GM12878 (cell line): ENCODE measurements at regions not wholly inside any gene's neighbourhood (a gene's known extent, or its start where the extent isn't known, plus 50 kb on each side); places are given as distances from the start of the nearest gene placed in this dataset.

ENCODE experiments used
- ATAC-seq: fragments of 200-7000 bp; cut with Tn5 transposase; 3 replicates; pipeline ENCODE4 v1.9.1; 2020; ENCODE audit warnings: mild to moderate bottlenecking, moderate library complexity
- BruUV-seq: library from RNA; stranded (reverse); fragments of 400-500 nt; replicated peaks from 2 replicates; lab custom pipeline; 2021; lab: Mats Ljungman, UMichigan
- CTCF ChIA-PET: fragments of 300-600 bp; sonication (Branson Sonifier 250); formaldehyde crosslinking; extraction: SDS; loops from one replicate; lab custom pipeline; 2021; ENCODE audit warnings: inconsistent platforms; lab: Yijun Ruan, JAX
- POLR2A ChIA-PET: fragments of 350-600 bp; formaldehyde crosslinking; extraction: SDS; loops from one replicate; lab custom pipeline; 2021; ENCODE audit warnings: inconsistent platforms; lab: Charles Lee
- RAD21 ChIA-PET: fragments of 300-600 bp; sonication (Branson Sonifier 250); formaldehyde crosslinking; loops from one replicate; lab custom pipeline; 2023; ENCODE audit warnings: antibody characterized with exemption; ENCODE audit not compliant: unreplicated experiment; lab: Charles Lee
- SMC1A ChIA-PET: fragments of 300-600 bp; sonication (Branson Sonifier 250); formaldehyde crosslinking; loops from one replicate; lab custom pipeline; 2023; ENCODE audit not compliant: unreplicated experiment, uncharacterized antibody; lab: Charles Lee
- DNase-seq: peaks from one replicate; pipeline ENCODE4 v3.0.0-alpha.2; 2011; ENCODE audit warnings: low read depth, low spot score
- FAIRE-seq: peaks from 3 replicates; lab custom pipeline; 2011; peaks lifted over from hg19 to GRCh38; lab: Jason Lieb, UNC
- H2AFZ ChIP-seq: 2 replicates; pipeline ENCODE4 v1.6.0; 2011; ENCODE audit warnings: low read depth, low read length, control low read depth; ENCODE audit not compliant: control insufficient read depth
- H3K27ac ChIP-seq: 2 replicates; pipeline ENCODE4 v1.5.1; 2011; ENCODE audit warnings: control low read depth; ENCODE audit not compliant: control insufficient read depth, insufficient read depth
- H3K27me3 ChIP-seq, 2 experiments: replicated peaks in 1 of 2; 2 replicates each; pipeline versions ENCODE4 v1.6.0 to v1.6.1; 2011; ENCODE audit warnings: low read length in 1 of 2; ENCODE audit not compliant: control insufficient read depth in 2 of 2, insufficient read depth in 2 of 2
- H3K36me3 ChIP-seq, 2 experiments: 2 replicates each; pipeline ENCODE4 v1.5.1; 2011; ENCODE audit warnings: low read length in 1 of 2; ENCODE audit not compliant: control insufficient read depth in 2 of 2, insufficient read depth in 2 of 2
- H3K4me1 ChIP-seq: 2 replicates; pipeline ENCODE4 v1.6.1; 2011; ENCODE audit warnings: mild to moderate bottlenecking, low read length, moderate library complexity, mixed read lengths; ENCODE audit not compliant: control insufficient read depth, insufficient read depth
- H3K4me2 ChIP-seq: 2 replicates; pipeline ENCODE4 v1.6.0; 2011; ENCODE audit warnings: control low read depth; ENCODE audit not compliant: control insufficient read depth, insufficient read depth
- H3K4me3 ChIP-seq: fragments of 200-600 bp; sonication (generic); 2 replicates; pipeline ENCODE4 v1.5.1; 2016
- H3K79me2 ChIP-seq: 2 replicates; pipeline ENCODE4 v1.6.0; 2011; ENCODE audit warnings: low read length; ENCODE audit not compliant: control insufficient read depth, insufficient read depth
- H3K9ac ChIP-seq: 2 replicates; pipeline ENCODE4 v1.8.0; 2011; ENCODE audit warnings: low read length, control low read depth, mixed read lengths; ENCODE audit not compliant: control insufficient read depth, insufficient read depth
- H3K9me3 ChIP-seq: replicated peaks from 3 replicates; pipeline ENCODE4 v1.5.1; 2011; ENCODE audit warnings: mild to moderate bottlenecking, low read length; ENCODE audit not compliant: control insufficient read depth, insufficient read depth
- H4K20me1 ChIP-seq: 2 replicates; pipeline ENCODE4 v1.6.0; 2011; ENCODE audit not compliant: control insufficient read depth, insufficient read depth
- E2F4 ChIP-seq: IDR thresholded peaks from 2 replicates; pipeline ENCODE4 v1.6.1; 2012; ENCODE audit warnings: low read depth, low read length, improper control_type of control experiment
- EED ChIP-seq: sonication (generic); IDR thresholded peaks from 2 replicates; pipeline ENCODE4 v1.6.1; 2016; ENCODE audit warnings: antibody characterized with exemption, low read depth
- GABPA ChIP-seq: IDR thresholded peaks from 2 replicates; pipeline ENCODE4 v1.6.1; 2014; ENCODE audit warnings: antibody characterized with exemption, low read depth, mild to moderate bottlenecking, inconsistent platforms
- IKZF1 ChIP-seq: fragments of 450-650 bp; conservative IDR thresholded peaks from 2 replicates; pipeline ENCODE4 v1.6.1; 2017; ENCODE audit warnings: antibody characterized with exemption, mild to moderate bottlenecking
- IKZF2 ChIP-seq, 2 experiments: fragments of 450-650 bp; IDR thresholded peaks; 2 replicates each; pipeline ENCODE4 v1.6.1; 2017; ENCODE audit warnings: mild to moderate bottlenecking in 2 of 2, moderate library complexity in 2 of 2
- KDM1A ChIP-seq: fragments of 200-600 bp; sonication (generic); IDR thresholded peaks from 2 replicates; pipeline ENCODE4 v1.6.1; 2016; ENCODE audit warnings: borderline replicate concordance
- PAX5 ChIP-seq: IDR thresholded peaks from 2 replicates; pipeline ENCODE4 v1.6.1; 2011; ENCODE audit warnings: low read depth, low read length, borderline replicate concordance
- PML ChIP-seq: IDR thresholded peaks from 2 replicates; pipeline ENCODE4 v1.6.1; 2012; ENCODE audit warnings: low read length, inconsistent platforms
- RB1 ChIP-seq: fragments of 450-650 bp; formaldehyde crosslinking; IDR thresholded peaks from 2 replicates; pipeline ENCODE4 v1.6.1; 2017; ENCODE audit warnings: mild to moderate bottlenecking, borderline replicate concordance
- WGBS: methylation state at CpG from one replicate; pipeline ENCODE4 v1.1.6; 2016; ENCODE audit warnings: low lambda C conversion rate; ENCODE audit not compliant: insufficient replicate concordance, insufficient coverage; ENCODE audit errors: missing lambda C conversion rate; 5-methylcytosine and 5-hydroxymethylcytosine counted together
- in situ Hi-C: fragments of 300-500 bp; cut with MboI; formaldehyde crosslinking; loops from 9 replicates; pipeline ENCODE4 v1.14.3; 2018; ENCODE audit warnings: mixed read lengths
- intact Hi-C: fragments of 100-400 bp; cut with micrococcal nuclease; formaldehyde crosslinking; loops from one replicate; pipeline ENCODE4 v1.14.2; 2022; ENCODE audit not compliant: unreplicated experiment

DNA sequence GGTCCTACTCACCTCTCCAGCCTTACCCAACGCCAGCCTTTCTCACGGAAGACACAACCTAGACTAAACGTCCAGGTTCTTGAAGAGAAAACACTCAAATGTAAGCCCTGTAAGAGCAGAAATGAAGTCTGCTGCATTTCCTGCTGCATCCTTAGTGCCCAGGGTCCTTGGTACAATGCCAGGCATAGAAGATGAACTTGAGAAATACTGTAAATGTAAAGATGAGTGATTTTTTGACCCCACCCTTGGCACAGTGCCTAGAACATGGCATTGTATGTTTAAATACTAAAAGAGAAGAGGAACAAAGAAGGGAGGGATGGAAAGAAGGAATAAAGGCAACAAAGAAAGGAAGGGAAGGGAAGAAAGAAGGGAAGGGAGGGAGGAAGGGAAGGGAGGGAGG lies 514.6 kb downstream of the MED13L start:
- H3K27me3 ChIP-seq, result no peaks in the 10 kb centered on the region
- H3K9me3 ChIP-seq, result no peaks in the 10 kb centered on the region
- POLR2A ChIA-PET, result interaction anchor here (0.6 kb wide), 1 partner anchor 1217 kb away, joined by 4 read pairs; no protein-coding TSS in a partner anchor
- CTCF ChIA-PET, result no interaction called here
- FAIRE-seq (no peak), ATAC-seq (no peak), DNase-seq (no peak)
- SMC1A ChIA-PET, result no interaction called here
- RAD21 ChIA-PET, result no interaction called here
- in situ Hi-C loops (no loop called here), intact Hi-C loops (no loop called here)
- no peak overlapping the region for H3K4me2 ChIP-seq
- H4K20me1 ChIP-seq, result no peaks in the 10 kb centered on the region
- no peaks in the 10 kb centered on the region for H3K4me1 ChIP-seq
- no peaks in the 10 kb centered on the region for H3K79me2 ChIP-seq
- no peak for TF ChIP-seq GABPA
- no peak for TF ChIP-seq KDM1A
- no peak for TF ChIP-seq IKZF2 (IDR thresholded peaks at IDR 0.05)
- no peak for TF ChIP-seq EED
- TF ChIP-seq RB1, result no peak
- TF ChIP-seq PAX5, result no peak
- no peak overlapping the region for H3K4me3 ChIP-seq
- no peaks in the 10 kb centered on the region for H3K36me3 ChIP-seq
- H3K9ac ChIP-seq, result no peak overlapping the region
- WGBS, result 11% methylated on average over 3 of the region's 3 CpGs
- H3K27ac ChIP-seq, result no peak overlapping the region
- H2AFZ ChIP-seq, result no peak overlapping the region
- BruUV-seq, result no TSS peak

GRCh38 chr12:115761784-115762183 lies 515.7 kb downstream of the MED13L start:
- DNase-seq, result no peak
- Histone ChIP-seq H2AFZ (no peak overlapping the region), H3K4me3 (no peak overlapping the region), H3K36me3 (no peaks in the 10 kb centered on the region), H3K79me2 (no peaks in the 10 kb centered on the region), H3K4me1 (no peaks in the 10 kb centered on the region), H3K9ac (no peak overlapping the region), H3K4me2 (no peak overlapping the region), H3K27me3 (no peaks in the 10 kb centered on the region), H4K20me1 (no peaks in the 10 kb centered on the region), H3K9me3 (no peaks in the 10 kb centered on the region), H3K27ac (no peak overlapping the region)
- no peak for FAIRE-seq
- intact Hi-C loops, result no loop called here
- ChIA-PET SMC1A (interaction anchor here (1.0 kb wide), 1 partner anchor 9 kb away, joined by 5 read pairs; no protein-coding TSS in a partner anchor), CTCF (interaction anchor here (0.6 kb wide), 1 partner anchor 130 kb away, joined by 3 read pairs; no protein-coding TSS in a partner anchor), POLR2A (no interaction called here), RAD21 (no interaction called here)
- ATAC-seq, result no peak
- 40% methylated on average over 2 of the region's 2 CpGs for WGBS
- no TSS peak for BruUV-seq
- in situ Hi-C loops, result no loop called here
- TF ChIP-seq IKZF1 (no peak), PML (no peak), E2F4 (no peak)
